Lung (tissue), 11 donors: ENCODE measurements at regions not wholly inside any gene's neighbourhood (a gene's known extent, or its start where the extent isn't known, plus 50 kb on each side); places are given as distances from the start of the nearest gene placed in this dataset.

Experiments
- ATAC-seq: fragments of 200-7000 bp; cut with Tn5 transposase; one replicate; pipeline ENCODE4 v1.9.1; 2020; ENCODE audit warnings: moderate number of reproducible peaks; ENCODE audit not compliant: insufficient read depth, low FRiP score
- DNase-seq, 3 donors: peaks; one replicate each; pipeline ENCODE4 v3.0.0-alpha.2; 2013 to 2017
- H3K27ac ChIP-seq, 2 donors: one replicate each; pipeline ENCODE4 v1.5.1; 2013; ENCODE audit warnings: mild to moderate bottlenecking in 2 of 2, moderate library complexity in 2 of 2, control low read depth in 1 of 2, inconsistent platforms in 1 of 2, low read depth in 1 of 2, low read length in 1 of 2
- H3K27me3 ChIP-seq, 3 donors: one replicate each; pipeline ENCODE4 v1.5.1; 2013; ENCODE audit warnings: low read length in 2 of 3; ENCODE audit not compliant: control insufficient read depth in 3 of 3, insufficient read depth in 3 of 3
- H3K36me3 ChIP-seq, 4 donors: one replicate each; pipeline ENCODE4 v1.5.1; 2013; ENCODE audit warnings: low read length in 4 of 4, mild to moderate bottlenecking in 1 of 4, moderate library complexity in 1 of 4; ENCODE audit not compliant: control insufficient read depth in 4 of 4, insufficient read depth in 4 of 4
- H3K4me1 ChIP-seq, 5 donors: one replicate each; pipeline ENCODE4 v1.5.1; 2013; ENCODE audit warnings: low read length in 5 of 5, mild to moderate bottlenecking in 2 of 5, moderate library complexity in 1 of 5; ENCODE audit not compliant: control insufficient read depth in 5 of 5, insufficient read depth in 5 of 5
- H3K4me3 ChIP-seq: one replicate; pipeline ENCODE4 v1.5.1; 2013; ENCODE audit warnings: mild to moderate bottlenecking, control low read depth, moderate library complexity
- H3K9ac ChIP-seq, 2 donors: one replicate each; pipeline ENCODE4 v1.5.1; 2013; ENCODE audit warnings: low read length in 2 of 2, control low read depth in 1 of 2; ENCODE audit not compliant: insufficient read depth in 1 of 2
- H3K9me3 ChIP-seq, 4 donors: one replicate each; pipeline ENCODE4 v1.5.1; 2013; ENCODE audit warnings: low read length in 3 of 4, mild to moderate bottlenecking in 1 of 4, moderate library complexity in 1 of 4; ENCODE audit not compliant: control insufficient read depth in 4 of 4, insufficient read depth in 3 of 4
- CTCF ChIP-seq: IDR thresholded peaks from 2 replicates; pipeline ENCODE4 v1.5.1; 2012; ENCODE audit warnings: mild to moderate bottlenecking; ENCODE audit errors: control extremely low read depth, extremely low read depth
- WGBS, 2 donors: extraction: QIAGEN DNeasy Blood & Tissue Kit; methylation state at CpG; one replicate each; pipeline ENCODE4 v1.1.7; 2013; 5-methylcytosine and 5-hydroxymethylcytosine counted together
- donor health status: control.
- donor health status: control.
- donor health status: Bipolar disorder and iron deficiency.
- donor health status: healthy.
- donor health status: DM: yes; HTN: yes; CAD: no.

- H3K4me1 ChIP-seq: no peaks in the 10 kb centered on the region
- peaks cover 0 to 34% (median 0%) of the 10 kb centered on the region in 4 donors for H3K9me3 ChIP-seq
- H3K9ac ChIP-seq: no peak overlapping the region
- no peak overlapping the region for H3K4me3 ChIP-seq
- H3K27me3 ChIP-seq: no peaks in the 10 kb centered on the region
- no peak for DNase-seq
- no peak for TF ChIP-seq CTCF
- whole genome bisulfite sequencing, 2 donors: 78 to 86% methylated on average over 4 of the region's 4 CpGs
- ATAC-seq: no peak
- H3K36me3 ChIP-seq: no peaks in the 10 kb centered on the region
- H3K27ac ChIP-seq: no peak overlapping the region
These were observed 56.7 kb upstream of the USP29 start for GRCh38 chr19:57063070-57063469.

- Histone ChIP-seq H3K9ac (no peak overlapping the region), H3K4me3 (no peak overlapping the region), H3K4me1 (no peaks in the 10 kb centered on the region), H3K36me3 (no peaks in the 10 kb centered on the region), H3K27ac (no peak overlapping the region), H3K9me3 (peaks cover 0 to 41% (median 0%) of the 10 kb centered on the region in 4 donors), H3K27me3 (no peaks in the 10 kb centered on the region)
- no peak for DNase-seq
- ATAC-seq: no peak
- TF ChIP-seq CTCF: no peak
- WGBS, 2 donors: 83 to 87% methylated on average over 3 of the region's 3 CpGs
These were observed 52.3 kb upstream of the USP29 start for GRCh38 chr19:57067440-57067839.

- TF ChIP-seq CTCF: no peak
- no peak overlapping the region for H3K27ac ChIP-seq
- DNase-seq: no peak
- H3K4me3 ChIP-seq: no peak overlapping the region
- H3K36me3 ChIP-seq: no peaks in the 10 kb centered on the region
- no peaks in the 10 kb centered on the region for H3K4me1 ChIP-seq
- 74 to 86% methylated on average over 12 of the region's 12 CpGs for WGBS, 2 donors
- ATAC-seq: no peak
- H3K9me3 ChIP-seq: peaks cover 0 to 35% (median 0%) of the 10 kb centered on the region in 4 donors
- no peak overlapping the region for H3K9ac ChIP-seq
- no peaks in the 10 kb centered on the region for H3K27me3 ChIP-seq
These were observed 51.5 kb upstream of the USP29 start for GRCh38 chr19:57068311-57068710.
